ENCODE measurements at regions not wholly inside any gene's neighbourhood (a gene's known extent, or its start where the extent isn't known, plus 50 kb on each side); places are given as distances from the start of the nearest gene placed in this dataset.

GRCh38 chr10:58052772-58053171 lies 214.9 kb downstream of the IPMK start:
- TF ChIP-seq MYC (IDR thresholded peaks at IDR 0.05; ENCODE audit: insufficient read depth, insufficient read length, insufficient replicate concordance, low read length, severe bottlenecking) (no peak), POLR2A (IDR thresholded peaks at IDR 0.05; ENCODE audit: low read depth, low read length) (no peak), CTCF (IDR thresholded peaks at IDR 0.05 in 2 of 3, conservative IDR thresholded peaks at IDR 0.05 in 1 of 3; ENCODE audit: control insufficient read depth in 2 of 3, extremely low read depth in 1 of 3, insufficient read depth in 1 of 3, low read depth in 3 of 3, low read length in 3 of 3) (no peak), CHD1 (IDR thresholded peaks at IDR 0.05; ENCODE audit: low read depth, low read length) (no peak), ZNF384 (IDR thresholded peaks at IDR 0.05; ENCODE audit: borderline replicate concordance, low read depth, low read length) (no peak), CREB1 (IDR thresholded peaks at IDR 0.05; ENCODE audit: low read depth) (no peak), IRF4 (IDR thresholded peaks at IDR 0.05; ENCODE audit: low read depth, low read length) (no peak), NR2C1 (IDR thresholded peaks at IDR 0.05) (no peak), CBX3 (IDR thresholded peaks at IDR 0.05; ENCODE audit: borderline replicate concordance, low read depth) (no peak)

All from GM12878 (cell line).